ENCODE measurements at regions not wholly inside any gene's neighbourhood (a gene's known extent, or its start where the extent isn't known, plus 50 kb on each side); places are given as distances from the start of the nearest gene placed in this dataset.

GRCh38 chr17:63035695-63036094, 69.7 kb downstream of the TANC2 start (continued):
- no peak for TF ChIP-seq ZNF462 (CRISPR knock-in tag; IDR thresholded peaks at IDR 0.05)
- TF ChIP-seq, protein P1, sequence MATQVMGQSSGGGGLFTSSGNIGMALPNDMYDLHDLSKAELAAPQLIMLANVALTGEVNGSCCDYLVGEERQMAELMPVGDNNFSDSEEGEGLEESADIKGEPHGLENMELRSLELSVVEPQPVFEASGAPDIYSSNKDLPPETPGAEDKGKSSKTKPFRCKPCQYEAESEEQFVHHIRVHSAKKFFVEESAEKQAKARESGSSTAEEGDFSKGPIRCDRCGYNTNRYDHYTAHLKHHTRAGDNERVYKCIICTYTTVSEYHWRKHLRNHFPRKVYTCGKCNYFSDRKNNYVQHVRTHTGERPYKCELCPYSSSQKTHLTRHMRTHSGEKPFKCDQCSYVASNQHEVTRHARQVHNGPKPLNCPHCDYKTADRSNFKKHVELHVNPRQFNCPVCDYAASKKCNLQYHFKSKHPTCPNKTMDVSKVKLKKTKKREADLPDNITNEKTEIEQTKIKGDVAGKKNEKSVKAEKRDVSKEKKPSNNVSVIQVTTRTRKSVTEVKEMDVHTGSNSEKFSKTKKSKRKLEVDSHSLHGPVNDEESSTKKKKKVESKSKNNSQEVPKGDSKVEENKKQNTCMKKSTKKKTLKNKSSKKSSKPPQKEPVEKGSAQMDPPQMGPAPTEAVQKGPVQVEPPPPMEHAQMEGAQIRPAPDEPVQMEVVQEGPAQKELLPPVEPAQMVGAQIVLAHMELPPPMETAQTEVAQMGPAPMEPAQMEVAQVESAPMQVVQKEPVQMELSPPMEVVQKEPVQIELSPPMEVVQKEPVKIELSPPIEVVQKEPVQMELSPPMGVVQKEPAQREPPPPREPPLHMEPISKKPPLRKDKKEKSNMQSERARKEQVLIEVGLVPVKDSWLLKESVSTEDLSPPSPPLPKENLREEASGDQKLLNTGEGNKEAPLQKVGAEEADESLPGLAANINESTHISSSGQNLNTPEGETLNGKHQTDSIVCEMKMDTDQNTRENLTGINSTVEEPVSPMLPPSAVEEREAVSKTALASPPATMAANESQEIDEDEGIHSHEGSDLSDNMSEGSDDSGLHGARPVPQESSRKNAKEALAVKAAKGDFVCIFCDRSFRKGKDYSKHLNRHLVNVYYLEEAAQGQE (IDR thresholded peaks at IDR 0.05; ENCODE audit: unreplicated experiment), result no peak
- TF ChIP-seq ZNF331 (CRISPR knock-in tag; IDR thresholded peaks at IDR 0.05; ENCODE audit: low read depth), result no peak

GRCh38 chr17:63039342-63039741, 73.3 kb downstream of the TANC2 start:
- ATAC-seq (no peak), DNase-seq (ENCODE audit: low spot score) (no peak)
- no peak overlapping the region for H2AFZ ChIP-seq
- no peak overlapping the region for H3K4me3 ChIP-seq
- H3K27me3 Mint-ChIP-seq (ENCODE audit: insufficient read depth, low read depth, poor library complexity), result no peaks in the 10 kb centered on the region
- no peaks in the 10 kb centered on the region for H3K36me3 Mint-ChIP-seq (ENCODE audit: low read depth)
- H3K79me2 ChIP-seq (replicated peaks; ENCODE audit: insufficient read depth), result no peaks in the 10 kb centered on the region
- H3K9me3 Mint-ChIP-seq, result no peaks in the 10 kb centered on the region
- H3F3A ChIP-seq (replicated peaks; ENCODE audit: low read depth), result no peaks in the 10 kb centered on the region
- H3K4me1 ChIP-seq (ENCODE audit: insufficient read depth), result peaks cover 21% of the 10 kb centered on the region
- no peaks in the 10 kb centered on the region for H3K27me3 ChIP-seq (ENCODE audit: insufficient read depth)
- no peak overlapping the region for H3K4me2 ChIP-seq
- no peak overlapping the region for H3K27ac ChIP-seq (ENCODE audit: low read depth)
- no peaks in the 10 kb centered on the region for H3K36me3 ChIP-seq (ENCODE audit: insufficient read depth)
- H3K9me2 ChIP-seq (ENCODE audit: insufficient read depth), result no peaks in the 10 kb centered on the region
- no peaks in the 10 kb centered on the region for H4K20me1 ChIP-seq (replicated peaks; ENCODE audit: insufficient read depth)
- no peak overlapping the region for H3K4me3 Mint-ChIP-seq
- peaks cover 28% of the 10 kb centered on the region for H3K4me1 Mint-ChIP-seq
- H3K27ac Mint-ChIP-seq, result no peak overlapping the region
- TF ChIP-seq EZH2phosphoT487 (IDR thresholded peaks at IDR 0.05; ENCODE audit: unreplicated experiment) (no peak), POLR2AphosphoS5 (IDR thresholded peaks at IDR 0.05; ENCODE audit: low read depth) (no peak), ZNF331 (CRISPR knock-in tag; IDR thresholded peaks at IDR 0.05; ENCODE audit: low read depth) (no peak), STAT1 (IDR thresholded peaks at IDR 0.05; ENCODE audit: unreplicated experiment) (no peak)
- TF ChIP-seq, protein P1 (IDR thresholded peaks at IDR 0.05; ENCODE audit: unreplicated experiment), result no peak
- TF ChIP-seq, protein P2, sequence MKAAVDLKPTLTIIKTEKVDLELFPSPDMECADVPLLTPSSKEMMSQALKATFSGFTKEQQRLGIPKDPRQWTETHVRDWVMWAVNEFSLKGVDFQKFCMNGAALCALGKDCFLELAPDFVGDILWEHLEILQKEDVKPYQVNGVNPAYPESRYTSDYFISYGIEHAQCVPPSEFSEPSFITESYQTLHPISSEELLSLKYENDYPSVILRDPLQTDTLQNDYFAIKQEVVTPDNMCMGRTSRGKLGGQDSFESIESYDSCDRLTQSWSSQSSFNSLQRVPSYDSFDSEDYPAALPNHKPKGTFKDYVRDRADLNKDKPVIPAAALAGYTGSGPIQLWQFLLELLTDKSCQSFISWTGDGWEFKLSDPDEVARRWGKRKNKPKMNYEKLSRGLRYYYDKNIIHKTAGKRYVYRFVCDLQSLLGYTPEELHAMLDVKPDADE (IDR thresholded peaks at IDR 0.05), result no peak
